GM19351 (cell line): ENCODE measurements at regions not wholly inside any gene's neighbourhood (a gene's known extent, or its start where the extent isn't known, plus 50 kb on each side); places are given as distances from the start of the nearest gene placed in this dataset.

ENCODE experiments used
- ATAC-seq: cut with Tn5 transposase; IDR thresholded peaks from one replicate; pipeline ENCODE4 v1.9.1; 2021; ENCODE audit warnings: mild to moderate bottlenecking, moderate library complexity; ENCODE audit not compliant: unreplicated experiment

- ATAC-seq, result no peak
Measured at GRCh38 chr18:57991552-57991951, 52.5 kb upstream of the NEDD4L start.

GRCh38 chr18:57989536-57989935, 54.5 kb upstream of the NEDD4L start:
- ATAC-seq, result no peak

GRCh38 chr18:57984490-57985115, 59.4 kb upstream of the NEDD4L start:
- ATAC-seq, result no peak

- ATAC-seq, result no peak
Measured at GRCh38 chr18:57983965-57984364, 60.1 kb upstream of the NEDD4L start.

GRCh38 chr18:57983472-57983871, 60.6 kb upstream of the NEDD4L start:
- no peak for ATAC-seq

GRCh38 chr18:57982372-57983021, 61.5 kb upstream of the NEDD4L start:
- ATAC-seq, result no peak

- no peak for ATAC-seq
Measured at GRCh38 chr18:57981308-57982028, 62.6 kb upstream of the NEDD4L start.

- ATAC-seq, result no peak
Measured at GRCh38 chr18:57980573-57981307, 63.3 kb upstream of the NEDD4L start.

GRCh38 chr18:57976230-57976773, 67.7 kb upstream of the NEDD4L start:
- no peak for ATAC-seq

GRCh38 chr18:57975805-57976204, 68.2 kb upstream of the NEDD4L start:
- no peak for ATAC-seq

GRCh38 chr18:57974585-57975265, 69.3 kb upstream of the NEDD4L start:
- ATAC-seq, result no peak

GRCh38 chr18:57973889-57974288, 70.1 kb upstream of the NEDD4L start:
- no peak for ATAC-seq

- ATAC-seq, result no peak
Measured at GRCh38 chr18:57970356-57971095, 73.5 kb upstream of the NEDD4L start.

- no peak for ATAC-seq
Measured at GRCh38 chr18:57969824-57970223, 74.2 kb upstream of the NEDD4L start.

GRCh38 chr18:57965246-57965645, 78.8 kb upstream of the NEDD4L start:
- ATAC-seq, result peak; percentile 45

- no peak for ATAC-seq
Measured at GRCh38 chr18:57961876-57962505, 82.0 kb upstream of the NEDD4L start.

GRCh38 chr18:57961411-57961810, 82.6 kb upstream of the NEDD4L start:
- no peak for ATAC-seq

GRCh38 chr18:57959278-57959677, 84.7 kb upstream of the NEDD4L start:
- no peak for ATAC-seq

- no peak for ATAC-seq
Measured at GRCh38 chr18:57957210-57957609, 86.8 kb upstream of the NEDD4L start.
